AG09319 (cell line): ENCODE measurements at regions not wholly inside any gene's neighbourhood (a gene's known extent, or its start where the extent isn't known, plus 50 kb on each side); places are given as distances from the start of the nearest gene placed in this dataset.
A peak's percentile ranks its signal among the peaks of the same experiment; 100 is the strongest.

Source experiments
- DNase-seq: peaks from one replicate; pipeline ENCODE4 v3.0.0-alpha.2; 2010; ENCODE audit warnings: low read depth; ENCODE audit errors: extremely low read depth
- CTCF ChIP-seq: IDR thresholded peaks from 2 replicates; pipeline ENCODE4 v1.5.1; 2011; ENCODE audit warnings: low read depth, mild to moderate bottlenecking, inconsistent platforms, low read length, moderate library complexity

GRCh38 chr16:74183601-74184360 lies 112.8 kb upstream of the PSMD7 start:
- DNase-seq = no peak

GRCh38 chr16:74169687-74170376 lies 126.8 kb upstream of the PSMD7 start:
- peak; percentile 37 for DNase-seq
- TF ChIP-seq CTCF = no peak

More at GRCh38 chr16:74183601-74184360, 112.8 kb upstream of the PSMD7 start:
- TF ChIP-seq CTCF = no peak

- DNase-seq = no peak
- no peak for TF ChIP-seq CTCF
Observed at GRCh38 chr16:74169066-74169465, 127.5 kb upstream of the PSMD7 start.

GRCh38 chr16:74168445-74168844 lies 128.2 kb upstream of the PSMD7 start:
- TF ChIP-seq CTCF = no peak
- DNase-seq = no peak

DNA sequence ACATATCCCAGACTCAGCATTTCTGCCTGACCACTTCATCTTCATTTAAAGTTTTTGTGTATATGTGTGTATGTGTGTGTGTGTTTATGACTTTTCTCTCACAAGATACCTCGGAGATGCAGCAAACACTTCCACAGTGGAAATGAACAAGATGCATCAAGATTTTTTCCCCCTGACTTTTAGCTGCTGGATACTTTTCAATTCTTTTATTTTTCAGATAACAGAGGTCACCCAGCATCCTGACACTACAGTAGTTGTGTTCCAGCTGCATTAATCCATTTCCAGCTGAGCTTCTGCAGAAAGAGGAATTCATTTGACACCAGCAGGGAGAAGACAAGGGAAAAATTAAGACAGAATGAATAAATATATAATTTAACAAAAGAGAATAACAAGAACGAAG lies 130.2 kb upstream of the PSMD7 start:
- no peak for DNase-seq
- no peak for TF ChIP-seq CTCF

GRCh38 chr16:74165566-74166080 lies 131.0 kb upstream of the PSMD7 start:
- no peak for DNase-seq
- no peak for TF ChIP-seq CTCF

GRCh38 chr16:74160759-74161158 lies 135.9 kb upstream of the PSMD7 start:
- TF ChIP-seq CTCF = no peak

More at GRCh38 chr16:74160759-74161158, 135.9 kb upstream of the PSMD7 start:
- no peak for DNase-seq
